ENCODE measurements at regions not wholly inside any gene's neighbourhood (a gene's known extent, or its start where the extent isn't known, plus 50 kb on each side); places are given as distances from the start of the nearest gene placed in this dataset.
"Not testable (repeated sequence)": the region's sequence is repeated elsewhere in the genome, so short reads cannot be mapped to it uniquely, and the experiment has no call there.

DNA sequence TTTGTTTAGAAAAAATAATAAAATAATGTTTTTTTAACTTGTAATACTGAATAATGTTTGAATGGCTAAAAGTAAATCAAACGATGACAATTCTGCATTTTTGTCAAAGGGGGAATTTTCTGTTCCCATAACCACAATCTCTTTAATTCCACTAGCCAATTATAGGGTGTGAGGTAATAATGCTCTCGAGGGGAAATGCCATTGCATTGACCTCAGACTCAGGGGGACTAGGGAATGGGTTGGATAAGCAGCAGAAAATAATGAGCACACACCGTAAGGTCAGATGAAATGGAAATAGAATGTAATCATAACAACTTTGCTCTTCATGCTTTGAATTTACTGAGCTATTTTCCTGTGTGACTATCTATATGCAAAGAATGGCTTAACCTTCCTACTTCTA lies 584.7 kb downstream of the RFPL4B start:
- no peak for DNase-seq
- TF ChIP-seq POLR2A (IDR thresholded peaks at IDR 0.05; ENCODE audit: low read length) (no peak), GATA1 (IDR thresholded peaks at IDR 0.05; ENCODE audit: low read depth, low read length) (no peak)

DNA sequence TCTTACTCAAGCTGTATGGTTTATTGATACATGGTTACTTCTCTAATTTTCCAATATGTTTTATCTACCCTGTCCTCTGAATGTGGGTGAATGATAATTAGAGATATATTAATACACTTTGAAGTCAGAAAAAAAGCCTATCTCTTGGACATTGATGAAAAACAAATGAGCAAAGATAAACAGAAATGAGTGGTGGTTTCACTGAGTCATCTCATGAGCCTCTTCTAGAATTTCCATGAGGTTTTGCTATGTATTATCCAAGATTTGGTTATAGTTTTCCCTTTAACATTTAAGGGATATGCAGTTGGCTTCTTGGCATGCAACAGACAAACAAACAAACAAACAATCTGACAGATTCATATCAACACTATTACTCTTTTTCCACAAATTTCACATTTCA lies 586.8 kb downstream of the RFPL4B start:
- TF ChIP-seq GATA1 (IDR thresholded peaks at IDR 0.05; ENCODE audit: low read depth, low read length) (no peak), POLR2A (IDR thresholded peaks at IDR 0.05; ENCODE audit: low read length) (no peak)
- no peak for DNase-seq

DNA sequence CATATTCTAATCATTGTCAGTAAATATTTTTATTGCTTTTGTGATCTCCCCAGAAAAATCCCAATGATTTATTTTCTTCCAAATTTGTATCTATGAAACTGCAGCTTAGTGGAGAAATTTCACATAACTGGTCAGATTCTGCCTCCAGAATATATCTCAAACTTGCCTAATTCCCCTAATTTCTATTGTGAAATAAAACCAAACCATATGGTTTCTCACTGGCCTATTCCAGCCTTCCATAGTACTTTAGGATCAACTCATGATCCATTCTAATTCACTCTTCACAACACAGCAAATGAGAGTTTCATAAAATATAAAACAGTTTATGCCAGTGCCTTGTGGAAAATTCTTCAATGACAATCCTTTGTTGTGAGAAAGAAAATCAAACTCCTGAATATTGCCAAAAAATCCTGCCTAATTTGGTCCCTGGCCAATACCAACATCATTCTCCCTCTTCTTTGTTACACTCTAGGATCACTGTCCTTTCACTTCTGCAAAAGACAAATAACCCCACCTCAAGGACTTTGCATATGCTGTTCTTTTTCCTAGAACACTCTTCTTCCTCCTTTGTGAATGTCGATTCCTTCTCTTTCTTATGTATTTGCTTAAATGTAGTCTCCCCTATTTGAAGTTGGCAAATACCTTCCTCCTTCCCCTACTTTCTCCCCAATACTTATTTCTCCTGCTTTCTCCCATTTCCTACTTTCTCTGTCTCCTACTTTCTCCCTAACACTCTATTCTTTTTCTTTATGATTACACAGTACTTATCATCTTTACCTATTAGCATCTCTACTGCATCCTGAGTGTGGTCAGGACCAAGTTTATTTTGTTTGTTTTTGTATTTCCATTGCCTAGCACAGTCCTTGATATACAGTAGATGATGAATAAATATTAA lies 587.5 kb downstream of the RFPL4B start:
- no peak for DNase-seq
- TF ChIP-seq GATA1 (IDR thresholded peaks at IDR 0.05; ENCODE audit: low read depth, low read length) = no peak
- TF ChIP-seq POLR2A (IDR thresholded peaks at IDR 0.05; ENCODE audit: low read length) = no peak

DNA sequence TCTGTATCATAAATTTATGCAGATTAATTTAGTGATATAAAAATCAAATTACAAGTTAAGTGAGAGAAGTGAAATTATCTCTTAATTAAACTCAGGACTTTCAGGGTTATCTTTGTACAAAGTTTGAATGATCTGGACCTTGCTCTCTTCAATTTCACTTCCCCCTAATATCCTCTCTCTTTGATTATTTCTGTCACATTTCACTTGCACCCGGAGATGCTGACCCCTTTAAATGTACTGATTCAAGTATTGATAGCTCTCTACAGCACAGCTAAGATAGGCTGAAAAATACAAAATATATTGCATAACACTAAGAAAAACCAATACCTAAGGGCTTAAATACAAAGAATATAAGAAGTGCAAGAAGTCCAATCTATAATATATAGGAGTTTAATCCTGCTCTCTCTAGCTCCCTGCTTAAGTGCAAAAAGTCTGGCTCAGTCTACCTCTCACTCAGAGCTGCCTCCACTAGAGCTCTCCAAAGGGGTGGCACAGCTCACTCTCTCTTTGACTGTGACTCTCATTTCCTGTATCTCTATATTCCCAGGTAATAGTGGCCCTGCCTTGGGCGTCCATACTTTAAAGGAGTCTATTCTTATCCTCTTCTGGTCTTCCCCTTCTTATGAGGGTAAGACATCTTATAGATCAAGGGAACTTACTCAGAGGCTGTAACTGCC lies 588.4 kb downstream of the RFPL4B start:
- no peak for TF ChIP-seq POLR2A (IDR thresholded peaks at IDR 0.05; ENCODE audit: low read length)
- no peak for TF ChIP-seq GATA1 (IDR thresholded peaks at IDR 0.05; ENCODE audit: low read depth, low read length)
- no peak for DNase-seq

DNA sequence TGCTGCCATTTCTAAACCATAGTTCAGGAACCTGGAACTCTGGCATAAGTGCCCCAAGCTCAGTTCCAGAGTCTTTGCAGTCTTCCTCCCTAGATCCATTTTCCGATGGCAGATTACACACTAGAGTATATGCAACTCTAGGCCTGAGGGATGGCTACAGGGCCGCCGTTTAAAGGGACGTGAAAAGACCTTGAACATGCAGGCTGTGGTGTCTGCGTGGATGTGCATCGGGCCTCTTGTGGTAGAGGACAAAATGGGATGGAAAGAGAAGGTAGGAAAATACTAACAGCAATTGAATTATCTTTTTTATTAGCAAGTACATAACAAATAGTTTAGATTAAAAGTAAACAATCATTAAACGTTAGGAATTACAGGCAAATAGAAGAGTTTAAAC lies 588.9 kb downstream of the RFPL4B start:
- DNase-seq = no peak
- TF ChIP-seq GATA1 (IDR thresholded peaks at IDR 0.05; ENCODE audit: low read depth, low read length) (no peak), POLR2A (IDR thresholded peaks at IDR 0.05; ENCODE audit: low read length) (no peak)

DNA sequence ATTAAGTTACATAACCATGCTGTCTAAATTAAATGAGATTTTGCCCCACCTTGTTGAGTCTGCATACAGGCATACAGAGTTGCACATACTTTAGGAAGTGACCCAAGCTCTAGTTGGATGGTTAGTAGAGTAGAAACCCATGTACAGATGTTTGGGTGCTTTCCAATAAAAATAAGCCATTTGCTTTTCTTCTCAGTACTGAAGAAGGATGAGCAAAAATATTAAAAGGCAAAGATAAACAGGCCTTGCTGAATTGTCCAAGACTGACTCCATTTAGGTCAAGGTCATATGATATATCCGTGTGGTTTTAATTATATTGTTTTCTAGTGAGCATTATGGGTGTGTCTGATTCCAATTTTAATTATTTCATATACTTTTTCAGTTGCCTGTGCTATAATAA lies 589.4 kb downstream of the RFPL4B start:
- TF ChIP-seq GATA1 (IDR thresholded peaks at IDR 0.05; ENCODE audit: low read depth, low read length) (no peak), POLR2A (IDR thresholded peaks at IDR 0.05; ENCODE audit: low read length) (no peak)
- DNase-seq = no peak

DNA sequence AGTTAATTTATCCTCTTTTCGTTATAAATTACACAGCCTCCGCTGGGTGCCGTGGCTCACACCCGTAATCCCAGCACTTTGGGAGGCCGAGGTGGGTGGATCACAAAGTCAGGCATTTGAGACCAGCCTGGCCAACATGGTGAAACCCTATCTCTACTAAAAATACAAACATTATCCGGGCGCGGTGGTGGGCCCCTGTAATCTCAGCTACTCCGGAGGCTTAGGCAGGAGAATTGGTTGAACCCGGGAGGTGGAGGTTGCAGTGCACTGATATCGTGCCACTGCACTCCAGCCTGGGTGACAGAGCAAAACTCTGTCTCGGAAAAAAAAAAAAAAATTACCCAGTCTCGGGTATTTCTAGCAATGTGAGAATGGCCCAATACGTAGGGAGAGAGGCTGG lies 590.6 kb downstream of the RFPL4B start:
- DNase-seq = not testable (repeated sequence)

DNA sequence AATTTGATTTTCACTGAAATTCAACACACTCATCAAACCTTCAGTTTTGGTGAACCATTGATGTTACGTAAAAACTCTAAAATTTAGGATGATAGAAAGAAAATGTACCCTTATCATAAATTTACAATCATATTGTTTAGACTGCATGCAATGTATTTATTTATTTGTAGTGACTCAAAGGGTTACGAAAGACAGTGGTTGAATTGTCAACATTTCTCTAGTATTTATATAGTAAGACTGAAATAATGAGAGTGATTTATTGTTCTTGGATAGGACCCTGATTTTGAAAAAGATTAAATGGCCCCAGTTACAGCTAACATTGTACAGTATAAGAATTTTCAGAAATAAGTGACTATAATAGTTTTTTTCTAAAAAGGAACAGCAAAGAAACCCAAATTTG lies 591.5 kb downstream of the RFPL4B start:
- TF ChIP-seq POLR2A (IDR thresholded peaks at IDR 0.05; ENCODE audit: low read length) (no peak), GATA1 (IDR thresholded peaks at IDR 0.05; ENCODE audit: low read depth, low read length) (no peak)
- no peak for DNase-seq

DNA sequence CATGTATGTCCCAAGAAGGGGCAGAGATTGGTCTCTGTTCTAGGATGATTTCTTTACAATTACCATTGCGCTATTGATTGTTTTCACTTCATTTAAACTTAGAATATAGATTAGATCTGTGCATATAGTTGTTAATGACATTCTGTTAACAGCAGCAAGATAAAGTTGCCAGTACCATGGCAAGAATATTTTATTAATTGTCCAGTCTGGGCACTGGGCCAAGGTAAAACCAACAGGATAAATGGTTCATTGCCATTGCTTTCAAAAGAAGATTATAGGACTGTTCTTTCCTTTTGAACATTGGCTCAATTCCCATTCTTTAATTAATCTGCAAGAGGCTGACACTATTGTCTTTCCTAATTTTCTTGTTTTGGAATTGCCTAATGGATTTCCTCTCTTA lies 592.4 kb downstream of the RFPL4B start:
- TF ChIP-seq POLR2A (IDR thresholded peaks at IDR 0.05; ENCODE audit: low read length) = no peak
- TF ChIP-seq GATA1 (IDR thresholded peaks at IDR 0.05; ENCODE audit: low read depth, low read length) = no peak
- DNase-seq = no peak

DNA sequence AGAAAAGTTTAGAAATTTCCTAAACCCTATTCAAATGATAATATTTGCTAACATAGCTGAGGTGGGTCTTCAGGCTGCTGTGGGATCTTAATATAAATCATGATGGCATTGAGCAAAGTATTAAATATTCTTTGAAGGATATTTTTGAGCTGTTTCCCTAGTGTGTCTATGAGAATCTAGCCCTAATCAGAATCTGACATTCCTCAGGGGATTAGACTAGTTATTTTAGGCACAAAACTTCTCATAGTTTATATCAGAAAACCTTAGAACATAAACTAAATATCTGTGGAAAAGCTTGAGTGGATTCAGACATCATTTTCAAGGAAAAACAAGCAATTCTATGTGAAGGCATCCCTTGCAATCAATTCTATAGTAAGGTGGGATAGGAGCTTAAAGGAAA lies 594.5 kb downstream of the RFPL4B start:
- TF ChIP-seq GATA1 (IDR thresholded peaks at IDR 0.05; ENCODE audit: low read depth, low read length) (no peak), POLR2A (IDR thresholded peaks at IDR 0.05; ENCODE audit: low read length) (no peak)
- DNase-seq = no peak

DNA sequence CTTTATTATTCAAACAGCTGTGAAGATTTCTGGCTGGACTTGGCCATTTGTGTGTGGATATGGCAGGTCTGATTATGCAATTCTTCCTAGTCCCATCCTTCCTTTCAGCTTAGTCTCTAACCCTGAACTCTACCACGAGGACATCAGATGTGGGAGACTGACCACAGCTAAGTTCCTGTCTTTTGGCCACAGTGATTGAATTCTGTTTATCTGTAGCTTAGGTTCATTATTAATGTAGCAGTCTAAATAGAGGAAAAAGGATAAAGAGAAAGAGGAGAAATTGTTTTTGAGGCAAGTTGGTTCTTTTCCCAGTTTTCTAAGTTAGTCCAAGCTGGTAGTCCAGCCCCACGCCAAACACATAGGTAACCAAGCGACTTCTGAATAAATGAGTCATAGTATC lies 598.9 kb downstream of the RFPL4B start:
- no peak for DNase-seq

DNA sequence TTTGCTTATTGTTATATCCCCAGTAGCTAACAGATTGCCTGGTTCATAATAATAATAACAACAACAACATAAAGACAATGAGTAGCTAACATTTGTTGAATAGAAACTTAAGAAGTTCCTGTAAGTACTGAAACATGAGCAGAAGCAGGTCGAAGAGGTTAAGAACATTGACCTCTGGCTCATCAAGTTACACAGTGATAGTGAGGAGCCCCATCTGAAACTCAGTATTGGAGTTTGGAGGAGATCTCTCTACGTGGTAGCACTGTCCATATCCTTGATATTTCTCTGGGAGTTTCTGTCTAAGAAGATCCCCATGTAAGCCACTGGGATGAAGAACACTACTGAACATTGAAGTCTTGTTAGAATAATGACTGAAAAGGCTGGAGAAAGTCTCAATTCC lies 600.4 kb downstream of the RFPL4B start:
- no peak for TF ChIP-seq POLR2A (IDR thresholded peaks at IDR 0.05; ENCODE audit: low read length)
- no peak for TF ChIP-seq GATA1 (IDR thresholded peaks at IDR 0.05; ENCODE audit: low read depth, low read length)
- no peak for DNase-seq

More for the DNA sequence above, 598.9 kb downstream of the RFPL4B start:
- TF ChIP-seq GATA1 (IDR thresholded peaks at IDR 0.05; ENCODE audit: low read depth, low read length) = no peak
- TF ChIP-seq POLR2A (IDR thresholded peaks at IDR 0.05; ENCODE audit: low read length) = no peak

DNA sequence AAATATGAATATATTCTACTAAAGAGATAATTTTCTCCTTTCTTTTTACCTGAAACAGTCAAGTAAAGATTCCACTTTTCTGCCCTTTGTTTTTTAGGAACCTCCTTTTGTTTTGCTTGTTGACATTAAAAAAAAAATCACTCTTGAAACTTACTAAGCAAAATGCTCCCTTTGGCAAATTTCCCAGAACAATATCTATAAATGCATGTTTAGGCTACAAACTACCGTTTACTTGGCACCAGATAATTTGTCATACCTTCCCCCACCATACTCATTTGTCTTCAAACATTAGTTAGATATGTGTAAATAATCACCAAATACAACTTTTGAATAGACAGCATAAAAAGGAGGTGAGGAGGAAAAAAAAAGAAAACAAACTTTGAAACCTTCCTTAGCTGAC lies 604.7 kb downstream of the RFPL4B start:
- DNase-seq = peak; percentile 68 to 87
- TF ChIP-seq GATA1 (IDR thresholded peaks at IDR 0.05; ENCODE audit: low read depth, low read length) (no peak), POLR2A (IDR thresholded peaks at IDR 0.05; ENCODE audit: low read length) (no peak)

DNA sequence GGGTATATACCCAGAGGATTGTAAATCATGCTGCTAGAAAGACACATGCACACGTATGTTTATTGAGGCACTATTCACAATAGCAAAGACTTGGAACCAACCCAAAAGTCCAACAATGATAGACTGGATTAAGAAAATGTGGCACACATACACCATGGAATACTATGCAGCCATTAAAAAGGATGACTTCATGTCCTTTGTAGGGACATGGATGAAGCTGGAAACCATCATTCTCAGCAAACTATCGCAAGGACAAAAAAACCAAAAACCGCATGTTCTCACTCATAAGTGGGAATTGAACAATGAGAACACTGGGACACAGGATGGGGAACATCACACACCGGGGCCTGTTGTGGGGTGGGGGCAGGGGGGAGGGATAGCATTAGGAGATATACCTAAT lies 608.6 kb downstream of the RFPL4B start:
- DNase-seq = not testable (repeated sequence)
